HG03457 (cell line): ENCODE measurements at regions not wholly inside any gene's neighbourhood (a gene's known extent, or its start where the extent isn't known, plus 50 kb on each side); places are given as distances from the start of the nearest gene placed in this dataset.

Source experiments
- ATAC-seq: cut with Tn5 transposase; IDR thresholded peaks from one replicate; pipeline ENCODE4 v1.9.1; 2021; ENCODE audit warnings: moderate number of reproducible peaks; ENCODE audit not compliant: unreplicated experiment

DNA sequence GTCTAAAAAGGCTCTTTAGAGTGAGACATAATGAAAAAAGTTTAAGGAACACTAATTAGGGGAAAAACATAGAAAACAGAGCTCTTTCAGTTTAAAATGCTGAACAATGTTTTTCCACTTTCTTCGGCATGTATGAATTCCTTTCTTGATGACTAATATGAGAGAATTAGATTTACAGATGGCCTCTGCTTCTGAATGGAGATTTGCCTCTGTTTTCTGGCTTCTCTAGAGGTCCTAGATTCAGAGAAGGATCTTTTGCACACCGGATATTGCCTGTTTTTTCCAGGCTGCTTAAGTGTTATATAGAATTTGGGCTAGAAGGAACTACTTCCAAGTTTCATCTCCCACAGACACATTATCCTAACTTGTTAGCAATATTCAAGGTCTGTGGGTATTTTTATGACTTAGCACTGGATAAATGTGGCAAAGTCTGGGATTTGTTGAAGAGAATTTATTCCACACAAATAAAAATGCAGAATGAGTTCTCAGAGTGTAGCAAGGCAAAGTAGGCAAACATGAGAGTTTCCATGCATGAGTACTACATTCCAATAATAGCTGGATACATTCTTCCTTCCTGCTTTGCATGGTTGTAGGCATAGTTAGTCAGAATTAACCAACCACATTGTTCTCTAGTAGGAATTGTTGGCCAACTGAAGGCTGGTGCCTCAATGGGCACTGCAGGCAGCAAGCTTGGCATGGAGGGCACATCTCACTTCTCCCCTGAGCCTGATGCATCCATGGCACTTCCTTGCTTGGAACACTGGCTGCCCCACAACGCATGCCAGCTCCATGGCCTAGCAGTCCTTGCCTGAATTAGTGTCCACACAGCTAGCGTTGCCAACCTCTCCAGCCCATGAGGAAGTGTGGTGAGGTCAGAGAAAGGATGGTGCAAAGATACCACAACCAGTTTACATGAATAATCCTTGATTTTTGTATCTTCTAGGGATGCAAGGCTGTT is 224.2 kb downstream of the CLIC5 start:
- no peak for ATAC-seq

DNA sequence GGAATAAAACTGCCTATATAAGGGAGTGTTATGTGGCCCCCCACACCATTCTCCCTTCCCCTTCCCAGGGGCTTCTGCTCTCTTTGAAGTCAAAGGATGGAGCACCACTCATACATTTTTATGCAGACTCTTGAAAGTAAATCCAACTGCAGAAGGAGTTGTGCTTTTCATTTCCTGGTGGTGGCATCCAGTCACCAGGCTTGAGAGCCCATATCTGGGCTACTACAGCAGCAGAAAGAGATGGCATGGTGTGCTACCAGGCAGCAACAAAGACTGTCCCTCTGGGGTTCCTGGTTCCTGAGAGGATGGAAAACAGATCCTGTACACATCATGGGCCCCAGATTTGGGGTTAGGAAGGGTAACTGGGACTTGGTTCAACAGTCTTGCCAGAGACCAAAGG is 226.4 kb downstream of the CLIC5 start:
- ATAC-seq, result no peak

- no peak for ATAC-seq
These were observed 228.3 kb downstream of the CLIC5 start for GRCh38 chr6:45787384-45787783.

DNA sequence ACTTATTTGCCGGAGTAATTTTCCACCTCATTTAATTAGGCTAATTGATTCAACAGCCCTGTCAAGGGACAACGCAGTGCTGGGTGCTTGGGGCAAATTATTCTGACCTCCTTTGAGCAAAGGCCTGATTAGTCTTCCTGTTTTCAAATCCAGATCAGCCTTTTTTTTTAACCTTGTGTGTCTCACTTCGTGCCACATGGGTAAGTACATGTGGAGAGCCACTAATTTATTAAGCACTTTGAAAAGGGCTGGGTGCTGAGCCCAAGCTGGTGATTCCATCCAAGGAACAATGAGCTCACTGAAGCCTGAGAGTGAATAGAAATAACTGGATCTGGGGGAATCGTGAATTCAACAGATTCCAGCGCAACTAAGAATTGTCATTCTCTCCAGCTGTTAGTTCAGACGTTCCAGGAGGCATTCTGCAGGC is 229.3 kb downstream of the CLIC5 start:
- no peak for ATAC-seq

DNA sequence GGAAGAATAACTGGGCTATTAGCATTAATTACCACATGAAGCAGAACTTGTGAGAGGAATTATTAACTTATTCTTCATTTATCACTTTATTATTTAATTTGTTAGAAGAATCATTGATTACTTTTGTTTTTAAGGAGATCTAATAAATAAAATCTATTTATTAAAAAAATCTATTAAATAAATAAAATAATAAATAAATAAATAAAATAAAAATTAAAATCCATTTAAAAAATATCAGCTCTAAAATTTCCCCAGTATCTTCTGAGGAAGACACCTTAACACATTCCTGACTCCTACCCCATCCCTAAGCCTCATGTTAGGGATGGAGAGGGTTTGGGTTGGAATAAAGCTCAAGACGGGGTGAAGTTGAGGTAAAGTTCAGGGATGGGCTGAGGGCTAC is 231.4 kb downstream of the CLIC5 start:
- no peak for ATAC-seq

DNA sequence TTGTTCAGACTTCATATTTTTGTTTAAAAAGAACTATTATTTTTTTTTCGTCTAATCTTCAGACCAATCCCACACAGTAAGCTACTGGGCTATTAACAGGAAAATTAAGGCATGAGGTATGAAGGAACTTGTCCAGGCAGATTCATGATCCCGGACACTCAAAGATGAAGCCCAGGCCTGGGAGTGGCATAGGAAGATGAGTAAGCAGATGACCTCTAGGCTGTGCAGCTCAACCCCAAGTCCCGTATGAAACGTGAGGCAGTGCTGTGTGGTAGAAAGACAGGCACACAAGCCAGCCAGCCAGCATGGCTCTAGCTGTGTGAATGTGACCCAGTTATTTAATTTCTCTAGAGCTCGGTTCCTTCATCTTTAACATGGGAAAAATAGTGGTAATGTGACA is 231.9 kb downstream of the CLIC5 start:
- ATAC-seq, result no peak

DNA sequence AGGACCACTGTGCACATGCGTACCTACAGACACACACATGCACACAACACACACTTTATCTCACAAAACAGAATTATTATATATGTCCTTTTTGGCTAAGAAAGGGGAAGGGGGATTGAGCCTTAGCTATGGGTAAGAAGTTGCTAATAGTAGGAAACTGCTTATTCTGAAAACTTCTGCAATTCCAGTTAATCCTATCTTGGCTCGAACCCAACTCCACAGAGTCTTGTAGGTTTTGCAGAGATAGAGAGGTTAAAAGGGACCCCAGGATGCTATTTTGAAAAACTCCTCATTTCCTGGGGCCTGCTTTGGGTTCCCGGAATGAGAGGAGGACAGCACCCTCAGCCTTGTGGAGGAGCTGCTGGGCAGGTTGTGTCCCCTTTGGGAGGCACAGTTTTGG is 233.8 kb downstream of the CLIC5 start:
- no peak for ATAC-seq

GRCh38 chr6:45780523-45780922 is 235.1 kb downstream of the CLIC5 start:
- no peak for ATAC-seq

- ATAC-seq, result no peak
These were observed 240.5 kb downstream of the CLIC5 start for GRCh38 chr6:45775026-45775697.

GRCh38 chr6:45773906-45774305 is 241.8 kb downstream of the CLIC5 start:
- no peak for ATAC-seq

GRCh38 chr6:45772886-45773495 is 242.7 kb downstream of the CLIC5 start:
- no peak for ATAC-seq

- no peak for ATAC-seq
These were observed 243.6 kb downstream of the CLIC5 start for GRCh38 chr6:45772051-45772450.

GRCh38 chr6:45763281-45763680 is 252.4 kb downstream of the CLIC5 start:
- no peak for ATAC-seq

- ATAC-seq, result no peak
These were observed 256.2 kb downstream of the CLIC5 start for GRCh38 chr6:45759472-45759810.

DNA sequence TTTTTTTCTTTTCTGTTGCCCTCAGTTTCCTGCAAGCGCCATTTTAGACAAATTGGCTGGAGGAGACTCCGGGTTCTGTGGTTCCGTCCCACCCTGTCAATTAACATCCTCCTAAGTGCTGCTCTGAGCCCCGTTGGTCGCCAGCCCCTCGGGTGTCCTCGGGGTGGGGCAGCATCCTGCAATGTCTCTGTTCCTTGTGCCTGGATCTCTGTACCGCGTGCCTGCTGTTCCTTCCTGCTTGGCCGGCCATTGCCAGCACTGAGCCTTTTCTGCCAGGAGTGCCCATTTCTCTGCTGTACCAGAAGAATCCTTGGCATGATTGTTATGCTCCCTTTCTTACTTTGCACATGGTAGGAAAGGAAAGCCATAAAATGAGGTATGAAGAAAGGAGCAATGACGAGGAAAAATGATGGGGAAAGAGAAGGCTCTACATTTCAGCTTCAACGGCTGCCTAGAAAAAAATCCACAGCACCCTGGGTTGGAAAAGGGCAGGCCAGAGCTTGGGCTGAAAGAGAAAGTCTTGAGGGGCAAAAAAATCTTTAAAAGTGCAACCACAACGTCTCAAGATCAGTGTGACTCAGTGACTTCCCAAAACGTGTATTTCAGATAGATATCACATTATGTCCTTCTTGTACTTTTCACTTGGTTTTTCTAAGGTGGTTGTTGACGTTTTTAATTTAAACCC is 256.7 kb downstream of the CLIC5 start:
- no peak for ATAC-seq

DNA sequence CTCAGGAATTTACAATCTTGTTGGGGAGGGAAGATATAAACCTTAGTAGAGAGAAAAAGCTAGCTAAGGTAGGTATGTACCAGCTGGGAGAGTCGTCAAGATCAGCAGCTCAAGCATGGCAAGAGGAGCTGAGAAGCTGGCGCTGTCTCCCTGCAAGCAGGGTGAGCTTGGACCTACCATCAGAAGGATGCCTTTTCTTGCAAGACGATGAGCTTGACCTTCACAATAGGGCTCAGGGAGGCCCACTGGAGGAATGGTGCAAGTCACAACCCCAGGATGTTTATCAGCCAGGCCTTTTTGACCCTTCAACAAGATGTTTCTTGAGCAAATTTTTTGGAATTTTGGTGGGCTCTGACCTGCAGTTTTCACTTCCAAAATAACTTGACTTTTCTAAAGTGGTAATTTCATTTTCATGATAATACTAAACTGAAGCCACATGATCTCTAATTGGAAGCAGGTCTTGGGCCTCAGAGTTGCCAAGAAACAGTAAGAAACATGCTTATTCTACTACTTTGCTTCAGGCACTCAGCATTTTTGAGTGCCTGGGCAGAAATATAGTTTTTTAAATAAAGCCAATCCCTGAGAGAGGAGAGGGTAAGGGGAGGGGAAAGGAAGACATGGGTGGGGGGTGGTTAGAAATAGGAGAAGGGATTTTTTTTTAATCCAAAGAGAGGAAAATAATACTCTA is 258.1 kb downstream of the CLIC5 start:
- ATAC-seq, result no peak

GRCh38 chr6:45756606-45757005 is 259.1 kb downstream of the CLIC5 start:
- no peak for ATAC-seq

DNA sequence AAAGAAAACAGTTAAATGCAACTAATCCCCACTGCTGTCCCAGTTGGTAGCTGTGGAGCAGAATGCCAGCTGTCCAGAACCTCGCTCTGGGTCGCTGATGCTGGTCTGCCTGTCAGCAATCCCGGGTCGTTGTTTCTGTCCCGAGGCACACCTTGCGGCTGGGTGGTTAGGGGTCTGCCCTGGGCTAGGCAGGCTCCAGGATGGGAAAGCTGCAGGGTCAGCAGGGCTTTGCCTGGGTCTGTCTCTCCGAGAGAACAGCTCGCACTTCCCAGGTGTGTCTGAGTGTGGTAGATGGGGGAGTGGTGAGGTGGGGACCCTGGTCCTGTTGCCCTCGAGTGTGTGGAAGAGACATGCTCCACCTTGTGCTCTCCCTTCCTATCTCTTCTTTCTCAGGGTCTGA is 261.2 kb downstream of the CLIC5 start:
- ATAC-seq, result no peak

DNA sequence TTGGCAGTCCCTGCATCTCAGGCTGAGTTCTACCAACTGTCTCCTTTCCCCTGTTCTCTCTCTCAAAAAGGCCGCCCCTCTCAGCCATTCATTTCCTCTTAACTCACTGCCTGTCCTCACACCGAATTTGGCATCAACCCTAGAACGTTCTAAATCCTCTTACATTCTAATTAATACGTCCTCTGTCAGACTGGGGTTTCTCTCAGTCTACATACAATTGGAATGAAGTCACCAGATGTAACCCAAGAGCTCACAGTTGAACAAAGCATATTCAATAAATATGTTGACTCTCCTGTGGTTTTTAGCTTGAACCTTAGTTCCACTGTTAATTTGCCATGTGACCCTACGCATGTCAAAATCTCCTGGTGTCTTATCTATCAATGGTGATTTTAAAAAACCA is 269.6 kb downstream of the CLIC5 start:
- no peak for ATAC-seq

GRCh38 chr6:45743028-45743615 is 272.5 kb downstream of the CLIC5 start:
- ATAC-seq, result no peak
